HepG2 (cell line): ENCODE measurements at regions not wholly inside any gene's neighbourhood (a gene's known extent, or its start where the extent isn't known, plus 50 kb on each side); places are given as distances from the start of the nearest gene placed in this dataset.

Source experiments
- FOSL1 ChIP-seq: sonication (generic); formaldehyde crosslinking; IDR thresholded peaks from 2 replicates; pipeline ENCODE4 v1.9.0; 2021; ENCODE audit warnings: missing genetic modification reagents, borderline replicate concordance
- FOXP1 ChIP-seq, 2 experiments: fragments of 450-650 bp in 1 of 2; IDR thresholded peaks; 2 replicates each; pipeline ENCODE4 v1.6.1; 2017 to 2018; ENCODE audit warnings: antibody characterized with exemption in 1 of 2
- HNF4G ChIP-seq, 2 experiments: sonication (generic) in 1 of 2; formaldehyde crosslinking in 1 of 2; IDR thresholded peaks; 2 replicates each; pipeline versions ENCODE4 v1.4.0 to v1.6.1; 2011 to 2020; ENCODE audit warnings: borderline replicate concordance in 2 of 2, low read depth in 2 of 2, mild to moderate bottlenecking in 2 of 2, low read length in 1 of 2, missing genetic modification reagents in 1 of 2, moderate library complexity in 1 of 2
- IKZF5 ChIP-seq: IDR thresholded peaks from 2 replicates; pipeline ENCODE4 v1.6.1; 2018; ENCODE audit warnings: missing genetic modification reagents, mild to moderate bottlenecking, missing compliant biosample characterization
- LRRFIP1 ChIP-seq: sonication (generic); formaldehyde crosslinking; conservative IDR thresholded peaks from 2 replicates; pipeline ENCODE4 v1.4.0; 2020; ENCODE audit warnings: missing genetic modification reagents
- SMARCE1 ChIP-seq: fragments of 450-650 bp; IDR thresholded peaks from 2 replicates; pipeline ENCODE4 v1.6.1; 2017; ENCODE audit warnings: borderline replicate concordance
- ZNF407 ChIP-seq: sonication (generic); formaldehyde crosslinking; IDR thresholded peaks from one replicate; pipeline ENCODE4 v1.5.1; 2020; ENCODE audit warnings: mild to moderate bottlenecking, missing genetic modification reagents; ENCODE audit errors: not compliant biosample characterization
- ZNF7 ChIP-seq: IDR thresholded peaks from 2 replicates; pipeline ENCODE4 v1.6.1; 2016; ENCODE audit warnings: missing biosample characterization, missing genetic modification reagents
- ZNF710 ChIP-seq: sonication (generic); formaldehyde crosslinking; IDR thresholded peaks from 2 replicates; pipeline ENCODE4 v1.5.0; 2020; ENCODE audit warnings: mild to moderate bottlenecking, missing genetic modification reagents, borderline replicate concordance
- ZNF841 ChIP-seq: sonication (generic); formaldehyde crosslinking; IDR thresholded peaks from 2 replicates; pipeline ENCODE4 v1.8.1; 2023; ENCODE audit warnings: missing genetic modification reagents, borderline replicate concordance

- TF ChIP-seq IKZF5 = no peak
- no peak for TF ChIP-seq ZNF407 (CRISPR knock-in tag)
- no peak for TF ChIP-seq ZNF841
- no peak for TF ChIP-seq SMARCE1
- TF ChIP-seq ZNF7 (CRISPR knock-in tag) = no peak
- no peak for TF ChIP-seq FOSL1 (CRISPR knock-in tag)
- no peak for TF ChIP-seq HNF4G (IDR thresholded peaks at IDR 0.05; ENCODE audit: borderline replicate concordance, low read depth, low read length)
- no peak for TF ChIP-seq HNF4G (CRISPR knock-in tag; IDR thresholded peaks at IDR 0.05; ENCODE audit: borderline replicate concordance, low read depth)
- TF ChIP-seq ZNF710 (CRISPR knock-in tag) = no peak
- no peak for TF ChIP-seq LRRFIP1 (CRISPR knock-in tag)
- TF ChIP-seq FOXP1 (IDR thresholded peaks at IDR 0.05) = no peak
- no peak for TF ChIP-seq FOXP1 (CRISPR knock-in tag; IDR thresholded peaks at IDR 0.05)
Observed at GRCh38 chr2:158904627-158905177, 63.7 kb upstream of the TANC1 start (continued).
